Hepatocyte (in vitro differentiated cells): ENCODE measurements at regions not wholly inside any gene's neighbourhood (a gene's known extent, or its start where the extent isn't known, plus 50 kb on each side); places are given as distances from the start of the nearest gene placed in this dataset.

Experiments
- EZH2 ChIP-seq: fragments of 200-600 bp; sonication (generic); IDR thresholded peaks from 2 replicates; pipeline ENCODE4 v1.6.1; 2016; ENCODE audit warnings: antibody characterized with exemption, mild to moderate bottlenecking, borderline replicate concordance
- TF ChIP-seq, protein P1 (sequence below): fragments of 200-600 bp; sonication (generic); IDR thresholded peaks from 2 replicates; pipeline ENCODE4 v1.5.1; 2016; ENCODE audit warnings: antibody characterized with exemption, mild to moderate bottlenecking; ENCODE audit not compliant: poor library complexity

DNA sequence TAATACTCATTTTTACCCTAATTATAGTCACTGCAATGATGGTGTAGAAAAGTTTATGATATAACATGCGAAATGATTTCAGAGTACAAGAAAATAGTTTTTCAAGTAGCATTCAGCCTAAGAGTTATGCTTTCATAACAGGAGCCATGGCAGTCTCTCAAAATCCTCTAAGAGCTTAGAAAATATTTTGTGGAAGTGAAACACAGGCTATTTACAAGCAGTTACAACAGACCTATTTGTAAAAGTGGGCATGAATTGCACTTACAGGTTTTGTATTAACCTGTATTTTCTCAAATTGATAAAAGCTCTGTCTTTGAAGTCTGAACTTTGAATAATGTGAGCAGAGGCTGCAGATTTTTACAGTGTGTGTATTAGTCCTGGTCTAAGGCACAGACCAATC lies 523.3 kb downstream of the LRRC70 start:
- TF ChIP-seq, protein P1, sequence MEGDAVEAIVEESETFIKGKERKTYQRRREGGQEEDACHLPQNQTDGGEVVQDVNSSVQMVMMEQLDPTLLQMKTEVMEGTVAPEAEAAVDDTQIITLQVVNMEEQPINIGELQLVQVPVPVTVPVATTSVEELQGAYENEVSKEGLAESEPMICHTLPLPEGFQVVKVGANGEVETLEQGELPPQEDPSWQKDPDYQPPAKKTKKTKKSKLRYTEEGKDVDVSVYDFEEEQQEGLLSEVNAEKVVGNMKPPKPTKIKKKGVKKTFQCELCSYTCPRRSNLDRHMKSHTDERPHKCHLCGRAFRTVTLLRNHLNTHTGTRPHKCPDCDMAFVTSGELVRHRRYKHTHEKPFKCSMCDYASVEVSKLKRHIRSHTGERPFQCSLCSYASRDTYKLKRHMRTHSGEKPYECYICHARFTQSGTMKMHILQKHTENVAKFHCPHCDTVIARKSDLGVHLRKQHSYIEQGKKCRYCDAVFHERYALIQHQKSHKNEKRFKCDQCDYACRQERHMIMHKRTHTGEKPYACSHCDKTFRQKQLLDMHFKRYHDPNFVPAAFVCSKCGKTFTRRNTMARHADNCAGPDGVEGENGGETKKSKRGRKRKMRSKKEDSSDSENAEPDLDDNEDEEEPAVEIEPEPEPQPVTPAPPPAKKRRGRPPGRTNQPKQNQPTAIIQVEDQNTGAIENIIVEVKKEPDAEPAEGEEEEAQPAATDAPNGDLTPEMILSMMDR = no peak
- no peak for TF ChIP-seq EZH2
